ENCODE measurements at regions not wholly inside any gene's neighbourhood (a gene's known extent, or its start where the extent isn't known, plus 50 kb on each side); places are given as distances from the start of the nearest gene placed in this dataset.
"Not testable (repeated sequence)": the region's sequence is repeated elsewhere in the genome, so short reads cannot be mapped to it uniquely, and the experiment has no call there.

GRCh38 chr2:150063432-150063889, 424.0 kb downstream of the RND3 start:
- no peak overlapping the region for H3K27ac Mint-ChIP-seq (ENCODE audit: unreplicated experiment)
- no peaks in the 10 kb centered on the region for H3K27me3 Mint-ChIP-seq (ENCODE audit: unreplicated experiment)
- peaks cover 19% of the 10 kb centered on the region for H3K4me1 Mint-ChIP-seq (ENCODE audit: unreplicated experiment)
- no peak overlapping the region for H3K4me3 Mint-ChIP-seq (ENCODE audit: unreplicated experiment)
- no peak for DNase-seq (ENCODE audit: low spot score)
- no peak for TF ChIP-seq CTCF (IDR thresholded peaks at IDR 0.05; ENCODE audit: unreplicated experiment)
- no peaks in the 10 kb centered on the region for H3K9me3 Mint-ChIP-seq (ENCODE audit: unreplicated experiment)
- H3K36me3 Mint-ChIP-seq (ENCODE audit: low read depth, unreplicated experiment): no peaks in the 10 kb centered on the region

- no peak overlapping the region for H3K27ac Mint-ChIP-seq (ENCODE audit: unreplicated experiment)
- DNase-seq (ENCODE audit: low spot score): no peak
- no peak for TF ChIP-seq CTCF (IDR thresholded peaks at IDR 0.05; ENCODE audit: unreplicated experiment)
- H3K4me3 Mint-ChIP-seq (ENCODE audit: unreplicated experiment): no peak overlapping the region
- H3K36me3 Mint-ChIP-seq (ENCODE audit: low read depth, unreplicated experiment): no peaks in the 10 kb centered on the region
- H3K27me3 Mint-ChIP-seq (ENCODE audit: unreplicated experiment): no peaks in the 10 kb centered on the region
- H3K9me3 Mint-ChIP-seq (ENCODE audit: unreplicated experiment): no peaks in the 10 kb centered on the region
- peaks cover 16% of the 10 kb centered on the region for H3K4me1 Mint-ChIP-seq (ENCODE audit: unreplicated experiment)
These were observed 425.1 kb downstream of the RND3 start for GRCh38 chr2:150062416-150062815.

- peaks cover 10% of the 10 kb centered on the region for H3K4me1 Mint-ChIP-seq (ENCODE audit: unreplicated experiment)
- no peak for DNase-seq (ENCODE audit: low spot score)
- TF ChIP-seq CTCF (IDR thresholded peaks at IDR 0.05; ENCODE audit: unreplicated experiment): no peak
These were observed 427.1 kb downstream of the RND3 start for GRCh38 chr2:150060341-150060740.

GRCh38 chr2:150059676-150060075, 427.8 kb downstream of the RND3 start:
- not testable (repeated sequence) for H3K4me1 Mint-ChIP-seq (ENCODE audit: unreplicated experiment); H3K9me3 Mint-ChIP-seq (ENCODE audit: unreplicated experiment); H3K27ac Mint-ChIP-seq (ENCODE audit: unreplicated experiment); H3K4me3 Mint-ChIP-seq (ENCODE audit: unreplicated experiment); H3K36me3 Mint-ChIP-seq (ENCODE audit: low read depth, unreplicated experiment); H3K27me3 Mint-ChIP-seq (ENCODE audit: unreplicated experiment); DNase-seq (ENCODE audit: low spot score)

More at GRCh38 chr2:150060341-150060740, 427.1 kb downstream of the RND3 start:
- Mint-ChIP-seq H3K9me3 (ENCODE audit: unreplicated experiment) (no peaks in the 10 kb centered on the region), H3K27me3 (ENCODE audit: unreplicated experiment) (no peaks in the 10 kb centered on the region), H3K36me3 (ENCODE audit: low read depth, unreplicated experiment) (no peaks in the 10 kb centered on the region), H3K27ac (ENCODE audit: unreplicated experiment) (no peak overlapping the region), H3K4me3 (ENCODE audit: unreplicated experiment) (no peak overlapping the region)

GRCh38 chr2:150052457-150052856, 435.0 kb downstream of the RND3 start:
- H3K9me3 Mint-ChIP-seq (ENCODE audit: unreplicated experiment): no peaks in the 10 kb centered on the region
- no peaks in the 10 kb centered on the region for H3K27me3 Mint-ChIP-seq (ENCODE audit: unreplicated experiment)
- H3K4me3 Mint-ChIP-seq (ENCODE audit: unreplicated experiment): no peak overlapping the region
- no peak overlapping the region for H3K27ac Mint-ChIP-seq (ENCODE audit: unreplicated experiment)
- H3K4me1 Mint-ChIP-seq (ENCODE audit: unreplicated experiment): peaks cover 6% of the 10 kb centered on the region
- DNase-seq (ENCODE audit: low spot score): no peak
- H3K36me3 Mint-ChIP-seq (ENCODE audit: low read depth, unreplicated experiment): no peaks in the 10 kb centered on the region
- no peak for TF ChIP-seq CTCF (IDR thresholded peaks at IDR 0.05; ENCODE audit: unreplicated experiment)

- H3K27me3 Mint-ChIP-seq (ENCODE audit: unreplicated experiment): no peaks in the 10 kb centered on the region
These were observed 436.5 kb downstream of the RND3 start for GRCh38 chr2:150051004-150051403.

More at GRCh38 chr2:150051004-150051403, 436.5 kb downstream of the RND3 start:
- no peak for DNase-seq (ENCODE audit: low spot score)
- Mint-ChIP-seq H3K4me3 (ENCODE audit: unreplicated experiment) (no peak overlapping the region), H3K9me3 (ENCODE audit: unreplicated experiment) (no peaks in the 10 kb centered on the region), H3K4me1 (ENCODE audit: unreplicated experiment) (peaks cover 6% of the 10 kb centered on the region), H3K27ac (ENCODE audit: unreplicated experiment) (no peak overlapping the region), H3K36me3 (ENCODE audit: low read depth, unreplicated experiment) (no peaks in the 10 kb centered on the region)
- TF ChIP-seq CTCF (IDR thresholded peaks at IDR 0.05; ENCODE audit: unreplicated experiment): no peak
